ENCODE measurements at regions not wholly inside any gene's neighbourhood (a gene's known extent, or its start where the extent isn't known, plus 50 kb on each side); places are given as distances from the start of the nearest gene placed in this dataset.

- TF ChIP-seq CTCF (IDR thresholded peaks at IDR 0.05) (no peak), POLR2AphosphoS5 (IDR thresholded peaks at IDR 0.05; ENCODE audit: low read depth, low read length) (no peak), SIN3A (IDR thresholded peaks at IDR 0.05; ENCODE audit: borderline replicate concordance, insufficient read depth, low read depth, low read length) (no peak)
Measured at GRCh38 chr5:96151891-96152290, 190.2 kb upstream of the ELL2 start.
